T-helper 1 cell treated with Interleukin-12 subunit alpha and Interleukin-12 subunit beta and Interleukin-4 antibody, amounts not matched to agents 30 μg/mL and 1 μg/mL, for 36 hours (primary cell): ENCODE measurements at regions not wholly inside any gene's neighbourhood (a gene's known extent, or its start where the extent isn't known, plus 50 kb on each side); places are given as distances from the start of the nearest gene placed in this dataset.
"Not testable (repeated sequence)": the region's sequence is repeated elsewhere in the genome, so short reads cannot be mapped to it uniquely, and the experiment has no call there.

Experiments
- H3K27ac Mint-ChIP-seq: one replicate; pipeline ENCODE4 v1.8.0; 2021; ENCODE audit warnings: mild to moderate bottlenecking, mixed read lengths
- H3K27me3 Mint-ChIP-seq: one replicate; pipeline ENCODE4 v1.8.0; 2021; ENCODE audit warnings: low read depth, mixed read lengths
- H3K36me3 Mint-ChIP-seq: one replicate; pipeline ENCODE4 v1.8.0; 2021; ENCODE audit warnings: low read depth, mixed read lengths
- H3K4me1 Mint-ChIP-seq: one replicate; pipeline ENCODE4 v1.8.0; 2021; ENCODE audit warnings: low read depth, mixed read lengths
- H3K4me3 Mint-ChIP-seq: one replicate; pipeline ENCODE4 v1.8.0; 2021; ENCODE audit warnings: mild to moderate bottlenecking, moderate library complexity, mixed read lengths
- H3K9me3 Mint-ChIP-seq: one replicate; pipeline ENCODE4 v1.8.0; 2021; ENCODE audit warnings: mixed read lengths

- H3K4me1 Mint-ChIP-seq, result no peaks in the 10 kb centered on the region
- no peak overlapping the region for H3K4me3 Mint-ChIP-seq
- no peaks in the 10 kb centered on the region for H3K36me3 Mint-ChIP-seq
- H3K27ac Mint-ChIP-seq, result no peak overlapping the region
- H3K27me3 Mint-ChIP-seq, result no peaks in the 10 kb centered on the region
- peaks cover 11% of the 10 kb centered on the region for H3K9me3 Mint-ChIP-seq
Measured at GRCh38 chr13:65505941-65506340, 1724.2 kb downstream of the PCDH9 start.

GRCh38 chr13:65504213-65504612 is 1725.9 kb downstream of the PCDH9 start:
- no peak overlapping the region for H3K27ac Mint-ChIP-seq

GRCh38 chr13:65500481-65500880 is 1729.7 kb downstream of the PCDH9 start:
- H3K9me3 Mint-ChIP-seq, result peaks cover 13% of the 10 kb centered on the region
- H3K4me1 Mint-ChIP-seq, result no peaks in the 10 kb centered on the region
- H3K27me3 Mint-ChIP-seq, result no peaks in the 10 kb centered on the region
- no peak overlapping the region for H3K4me3 Mint-ChIP-seq
- no peak overlapping the region for H3K27ac Mint-ChIP-seq
- no peaks in the 10 kb centered on the region for H3K36me3 Mint-ChIP-seq

More at GRCh38 chr13:65504213-65504612, 1725.9 kb downstream of the PCDH9 start:
- peaks cover 11% of the 10 kb centered on the region for H3K9me3 Mint-ChIP-seq
- no peak overlapping the region for H3K4me3 Mint-ChIP-seq
- H3K27me3 Mint-ChIP-seq, result no peaks in the 10 kb centered on the region
- H3K4me1 Mint-ChIP-seq, result no peaks in the 10 kb centered on the region
- H3K36me3 Mint-ChIP-seq, result no peaks in the 10 kb centered on the region

- H3K4me1 Mint-ChIP-seq, result no peaks in the 10 kb centered on the region
- H3K27ac Mint-ChIP-seq, result no peak overlapping the region
- no peaks in the 10 kb centered on the region for H3K27me3 Mint-ChIP-seq
- no peaks in the 10 kb centered on the region for H3K36me3 Mint-ChIP-seq
- H3K9me3 Mint-ChIP-seq, result peaks cover 9% of the 10 kb centered on the region
- H3K4me3 Mint-ChIP-seq, result no peak overlapping the region
Measured at GRCh38 chr13:65499256-65499655, 1730.9 kb downstream of the PCDH9 start.

- H3K27me3 Mint-ChIP-seq, result no peaks in the 10 kb centered on the region
- no peaks in the 10 kb centered on the region for H3K36me3 Mint-ChIP-seq
- H3K4me3 Mint-ChIP-seq, result no peak overlapping the region
- H3K27ac Mint-ChIP-seq, result no peak overlapping the region
- peaks cover 6% of the 10 kb centered on the region for H3K9me3 Mint-ChIP-seq
- H3K4me1 Mint-ChIP-seq, result no peaks in the 10 kb centered on the region
Measured at GRCh38 chr13:65497265-65497664, 1732.9 kb downstream of the PCDH9 start.

- not testable (repeated sequence) for H3K4me1 Mint-ChIP-seq, H3K27ac Mint-ChIP-seq, H3K27me3 Mint-ChIP-seq, H3K4me3 Mint-ChIP-seq, H3K36me3 Mint-ChIP-seq
- peaks cover 18% of the 10 kb centered on the region for H3K9me3 Mint-ChIP-seq
Measured at GRCh38 chr13:65490725-65491124, 1739.4 kb downstream of the PCDH9 start.

GRCh38 chr13:65488606-65489005 is 1741.5 kb downstream of the PCDH9 start:
- no peak overlapping the region for H3K27ac Mint-ChIP-seq
- peaks cover 18% of the 10 kb centered on the region for H3K9me3 Mint-ChIP-seq
- no peaks in the 10 kb centered on the region for H3K4me1 Mint-ChIP-seq
- H3K4me3 Mint-ChIP-seq, result no peak overlapping the region
- H3K27me3 Mint-ChIP-seq, result no peaks in the 10 kb centered on the region
- no peaks in the 10 kb centered on the region for H3K36me3 Mint-ChIP-seq

GRCh38 chr13:65479692-65480091 is 1750.4 kb downstream of the PCDH9 start:
- Mint-ChIP-seq H3K27me3 (no peaks in the 10 kb centered on the region), H3K4me3 (no peak overlapping the region), H3K27ac (no peak overlapping the region), H3K36me3 (no peaks in the 10 kb centered on the region), H3K9me3 (no peaks in the 10 kb centered on the region), H3K4me1 (no peaks in the 10 kb centered on the region)

- H3K27me3 Mint-ChIP-seq, result no peaks in the 10 kb centered on the region
- peaks cover 11% of the 10 kb centered on the region for H3K9me3 Mint-ChIP-seq
- H3K27ac Mint-ChIP-seq, result no peak overlapping the region
- H3K4me1 Mint-ChIP-seq, result no peaks in the 10 kb centered on the region
- no peak overlapping the region for H3K4me3 Mint-ChIP-seq
- H3K36me3 Mint-ChIP-seq, result no peaks in the 10 kb centered on the region
Measured at GRCh38 chr13:65473196-65473595, 1756.9 kb downstream of the PCDH9 start.

GRCh38 chr13:65472336-65472735 is 1757.8 kb downstream of the PCDH9 start:
- peaks cover 11% of the 10 kb centered on the region for H3K9me3 Mint-ChIP-seq

GRCh38 chr13:65470781-65471180 is 1759.4 kb downstream of the PCDH9 start:
- no peaks in the 10 kb centered on the region for H3K27me3 Mint-ChIP-seq
- H3K4me3 Mint-ChIP-seq, result no peak overlapping the region
- no peaks in the 10 kb centered on the region for H3K4me1 Mint-ChIP-seq
- H3K9me3 Mint-ChIP-seq, result peaks cover 11% of the 10 kb centered on the region
- no peaks in the 10 kb centered on the region for H3K36me3 Mint-ChIP-seq
- no peak overlapping the region for H3K27ac Mint-ChIP-seq

More at GRCh38 chr13:65472336-65472735, 1757.8 kb downstream of the PCDH9 start:
- H3K36me3 Mint-ChIP-seq, result no peaks in the 10 kb centered on the region
- no peaks in the 10 kb centered on the region for H3K4me1 Mint-ChIP-seq
- H3K27ac Mint-ChIP-seq, result no peak overlapping the region
- H3K4me3 Mint-ChIP-seq, result no peak overlapping the region
- H3K27me3 Mint-ChIP-seq, result no peaks in the 10 kb centered on the region

GRCh38 chr13:65468628-65469027 is 1761.5 kb downstream of the PCDH9 start:
- Mint-ChIP-seq H3K4me3 (no peak overlapping the region), H3K36me3 (no peaks in the 10 kb centered on the region), H3K9me3 (peaks cover 11% of the 10 kb centered on the region), H3K4me1 (no peaks in the 10 kb centered on the region), H3K27ac (no peak overlapping the region), H3K27me3 (no peaks in the 10 kb centered on the region)

- no peak overlapping the region for H3K27ac Mint-ChIP-seq
- H3K4me1 Mint-ChIP-seq, result no peaks in the 10 kb centered on the region
- H3K4me3 Mint-ChIP-seq, result no peak overlapping the region
- no peaks in the 10 kb centered on the region for H3K27me3 Mint-ChIP-seq
- peaks cover 5% of the 10 kb centered on the region for H3K9me3 Mint-ChIP-seq
- H3K36me3 Mint-ChIP-seq, result no peaks in the 10 kb centered on the region
Measured at GRCh38 chr13:65461590-65461989, 1768.5 kb downstream of the PCDH9 start.

GRCh38 chr13:65460136-65460535 is 1770.0 kb downstream of the PCDH9 start:
- Mint-ChIP-seq H3K27ac (no peak overlapping the region), H3K4me1 (no peaks in the 10 kb centered on the region), H3K4me3 (no peak overlapping the region), H3K9me3 (no peaks in the 10 kb centered on the region), H3K27me3 (no peaks in the 10 kb centered on the region), H3K36me3 (no peaks in the 10 kb centered on the region)

GRCh38 chr13:65456150-65456912 is 1773.8 kb downstream of the PCDH9 start:
- Mint-ChIP-seq H3K4me3 (no peak overlapping the region), H3K4me1 (no peaks in the 10 kb centered on the region), H3K36me3 (no peaks in the 10 kb centered on the region), H3K27me3 (no peaks in the 10 kb centered on the region), H3K9me3 (no peaks in the 10 kb centered on the region), H3K27ac (no peak overlapping the region)
